ENCODE measurements at regions not wholly inside any gene's neighbourhood (a gene's known extent, or its start where the extent isn't known, plus 50 kb on each side); places are given as distances from the start of the nearest gene placed in this dataset.
"Not testable (repeated sequence)": the region's sequence is repeated elsewhere in the genome, so short reads cannot be mapped to it uniquely, and the experiment has no call there.

GRCh38 chr19:28303502-28303901 lies 909.4 kb downstream of the UQCRFS1 start:
- no peak for DNase-seq

DNA sequence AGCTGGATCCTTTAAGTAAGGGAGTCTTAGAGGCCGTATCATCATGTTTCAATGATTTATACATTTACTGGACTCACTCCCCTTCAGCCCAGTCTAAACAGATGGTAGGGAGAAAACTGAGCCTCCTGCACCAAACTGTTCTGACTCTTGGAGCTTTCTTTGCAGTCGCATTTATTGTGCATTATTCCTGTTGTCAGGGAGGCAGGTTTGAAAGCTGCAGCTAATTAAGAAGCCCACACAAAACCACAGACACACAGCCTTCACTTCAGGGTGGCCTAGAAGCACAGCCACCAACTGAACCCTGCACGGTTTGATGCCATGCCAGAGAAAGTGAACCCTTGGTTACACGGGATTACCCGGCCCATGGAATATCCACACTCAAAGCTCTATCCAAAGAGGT lies 911.0 kb downstream of the UQCRFS1 start:
- no peak for DNase-seq

DNA sequence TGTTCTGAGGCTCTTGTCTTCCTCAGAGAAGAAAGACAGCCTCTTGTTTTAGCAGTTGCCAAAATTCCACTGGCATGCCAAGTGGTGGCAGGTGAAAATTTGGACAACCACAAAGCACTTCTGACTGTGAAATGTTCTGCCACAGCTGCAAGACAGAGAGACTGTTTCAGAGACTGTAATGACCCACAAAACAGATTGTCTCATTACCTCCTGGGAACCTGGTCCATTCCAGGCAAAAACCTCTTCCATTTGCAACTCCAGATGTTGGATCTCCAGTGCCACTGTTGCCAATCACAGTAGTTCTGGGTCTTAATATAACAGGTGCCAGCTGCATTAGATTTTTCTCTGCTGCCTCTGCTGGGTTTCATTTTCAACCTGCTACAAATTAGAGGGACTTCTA lies 911.5 kb downstream of the UQCRFS1 start:
- DNase-seq = no peak

DNA sequence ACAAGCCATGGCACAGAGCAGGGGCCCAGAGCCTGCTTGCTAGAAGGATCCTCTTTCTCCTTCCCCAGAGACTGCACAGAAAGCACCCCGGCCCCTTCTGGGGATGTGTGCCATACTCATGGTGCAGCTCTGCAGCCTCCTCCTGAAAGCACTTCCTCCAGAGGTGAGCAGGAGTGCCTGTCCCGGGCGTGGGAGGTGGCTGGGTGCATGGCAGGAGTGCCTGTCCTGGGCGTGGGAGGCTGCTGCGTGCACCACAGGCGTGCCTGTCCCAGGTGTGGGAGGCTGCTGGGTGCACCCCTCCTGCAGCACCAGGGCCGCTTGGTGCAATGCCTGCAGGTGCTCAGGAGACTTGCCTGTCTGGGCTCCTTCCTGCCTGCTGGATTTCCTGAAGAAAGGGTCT lies 913.3 kb downstream of the UQCRFS1 start:
- no peak for DNase-seq

GRCh38 chr19:28297586-28298157 lies 915.3 kb downstream of the UQCRFS1 start:
- no peak for DNase-seq

DNA sequence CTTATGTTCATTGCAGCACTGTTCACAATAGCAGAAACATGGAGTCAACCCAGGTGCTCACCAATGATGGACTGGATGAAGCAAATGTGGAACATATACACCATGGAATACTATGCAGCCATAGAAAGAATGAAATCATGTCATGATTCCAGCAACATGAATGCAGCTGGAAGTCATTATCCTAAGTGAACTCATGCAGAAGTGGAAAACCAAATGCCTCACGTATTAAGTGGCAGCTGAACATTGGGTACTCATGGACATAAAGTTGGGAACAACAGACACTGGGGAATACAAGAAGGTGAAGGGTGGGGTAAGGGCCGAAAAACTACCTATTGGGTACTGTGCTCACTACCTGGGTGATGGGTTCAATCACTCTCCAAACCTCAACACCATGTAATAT lies 915.9 kb downstream of the UQCRFS1 start:
- DNase-seq = no peak

DNA sequence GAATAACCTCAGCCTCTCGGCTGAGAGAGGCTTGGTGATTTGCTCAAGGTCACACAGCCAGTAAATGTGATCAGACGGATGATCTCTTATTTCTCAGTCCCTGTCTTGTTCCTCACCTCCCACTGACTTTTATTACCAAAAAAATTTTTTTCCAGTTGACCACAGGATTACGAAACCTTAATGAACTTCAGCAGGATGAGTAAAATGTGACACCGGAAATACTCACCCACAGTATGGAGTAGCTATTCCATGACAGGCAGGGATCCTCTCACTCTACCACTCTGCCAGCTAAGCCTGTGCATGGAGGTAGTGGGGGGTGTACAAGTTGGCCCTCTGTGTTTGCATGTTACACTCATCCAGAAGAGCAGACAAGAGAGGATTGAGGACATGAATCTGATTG lies 916.4 kb downstream of the UQCRFS1 start:
- DNase-seq = no peak

- DNase-seq = not testable (repeated sequence)
Observed at GRCh38 chr19:28294975-28295374, 918.0 kb downstream of the UQCRFS1 start.

GRCh38 chr19:28294395-28294794 lies 918.6 kb downstream of the UQCRFS1 start:
- DNase-seq = no peak

DNA sequence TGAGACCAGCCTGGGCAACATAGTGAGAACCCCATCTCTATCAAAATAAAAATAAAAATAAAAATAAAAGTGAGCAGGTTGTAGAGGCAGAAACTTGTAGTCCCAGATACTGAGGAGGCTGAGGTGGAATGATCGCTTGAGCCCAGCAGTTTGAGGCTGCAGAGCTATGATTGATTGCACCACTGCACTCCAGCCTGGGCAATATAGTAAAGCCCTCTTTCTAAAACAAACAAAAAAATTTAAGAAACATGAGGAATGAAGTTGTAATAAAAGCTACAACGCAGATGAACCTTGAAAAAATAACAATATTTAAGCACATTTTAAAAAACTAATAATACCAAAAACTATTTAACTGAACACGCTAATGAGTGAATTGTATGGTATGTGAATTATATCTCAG lies 919.3 kb downstream of the UQCRFS1 start:
- DNase-seq = no peak

GRCh38 chr19:28292822-28293500 lies 920.0 kb downstream of the UQCRFS1 start:
- no peak for DNase-seq

DNA sequence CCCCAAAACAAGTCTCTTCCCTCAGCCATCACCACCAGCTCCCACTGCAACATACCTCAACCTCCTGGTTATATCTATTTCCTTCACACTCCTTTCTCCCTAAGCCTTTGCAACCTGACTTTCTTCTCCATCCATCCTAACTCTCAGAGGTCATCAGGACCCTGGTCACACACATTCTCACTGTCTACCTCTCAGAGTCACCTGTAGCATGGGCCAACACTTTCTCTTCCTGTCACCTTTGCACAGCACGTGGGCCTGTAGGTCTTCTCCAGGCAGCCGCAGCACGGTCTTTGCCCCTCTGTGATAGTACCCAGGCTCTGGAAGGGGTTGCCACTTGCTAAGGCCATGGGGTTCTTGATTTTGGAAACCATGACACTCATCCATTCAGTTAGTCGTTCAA lies 921.1 kb downstream of the UQCRFS1 start:
- DNase-seq = no peak

GRCh38 chr19:28290963-28291657 lies 921.8 kb downstream of the UQCRFS1 start:
- no peak for DNase-seq

DNA sequence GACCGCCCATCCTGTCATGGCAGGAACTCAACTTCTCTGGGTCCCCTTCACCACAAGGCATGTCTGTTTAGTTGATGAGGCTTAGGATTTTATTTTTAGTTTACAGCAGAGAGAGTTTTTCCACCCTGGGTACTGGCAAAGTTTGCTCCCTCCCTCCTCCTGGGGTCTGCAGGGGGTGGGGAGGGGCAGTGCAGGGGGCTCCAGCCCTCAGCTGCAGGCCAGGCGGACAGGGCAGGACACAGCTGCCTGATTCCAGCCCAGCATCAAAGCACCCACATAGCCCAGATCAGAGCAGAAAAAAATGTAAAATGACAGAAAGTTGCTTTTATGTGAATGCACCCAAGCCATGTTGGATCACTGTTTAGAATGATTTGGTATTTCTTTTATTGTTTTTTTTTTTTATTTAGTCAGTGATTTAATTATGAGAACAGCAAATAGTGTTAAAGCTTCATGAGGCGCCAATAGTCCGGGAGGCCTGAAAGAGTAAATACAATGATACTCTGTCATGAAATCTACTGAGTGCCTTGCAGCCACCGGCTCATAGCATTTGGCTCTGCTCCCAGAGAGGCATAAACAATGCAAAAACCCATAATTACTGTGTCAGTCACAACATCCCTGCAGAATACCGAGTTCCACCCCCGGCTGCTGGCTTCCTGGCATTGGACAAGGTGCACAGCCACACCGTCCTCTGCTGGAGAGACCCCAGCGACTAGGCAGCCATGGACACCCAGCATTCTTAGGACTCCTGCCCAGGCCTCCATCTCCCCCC lies 923.5 kb downstream of the UQCRFS1 start:
- no peak for DNase-seq

DNA sequence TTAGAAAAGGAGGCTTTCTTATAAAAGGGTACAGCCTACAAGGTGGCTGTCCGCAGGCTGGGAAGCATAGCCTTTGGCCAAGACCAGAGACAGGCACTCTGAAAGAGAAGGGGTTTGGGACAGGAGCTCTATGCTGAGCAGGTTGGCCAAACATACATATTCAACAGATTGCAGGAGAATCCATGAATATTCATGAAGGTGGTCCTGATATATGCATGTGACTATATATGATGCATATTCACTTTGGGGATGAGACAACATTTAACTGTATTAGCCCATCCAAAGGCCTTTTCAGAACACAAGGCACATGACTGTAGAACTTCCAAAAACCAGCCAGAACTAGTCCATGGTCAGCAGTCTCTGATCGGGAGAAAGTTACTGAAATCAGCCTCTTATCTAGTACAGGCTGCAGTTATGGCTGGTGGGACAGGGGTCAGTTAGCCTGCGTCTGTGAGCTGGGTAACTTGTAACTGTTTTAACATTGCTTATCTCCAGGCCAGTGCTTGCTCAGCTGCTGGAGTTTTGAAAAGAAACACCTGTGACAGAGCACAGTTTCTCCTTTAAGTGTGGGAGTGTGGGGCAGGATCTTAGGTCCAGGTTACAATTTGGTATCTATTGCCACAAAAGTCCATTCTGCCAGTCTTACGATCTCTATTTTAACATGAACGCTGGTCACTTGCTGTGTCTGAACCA lies 924.2 kb downstream of the UQCRFS1 start:
- no peak for DNase-seq

GRCh38 chr19:28285917-28286316 lies 927.0 kb downstream of the UQCRFS1 start:
- no peak for DNase-seq

- no peak for DNase-seq
Observed at GRCh38 chr19:28285078-28285477, 927.9 kb downstream of the UQCRFS1 start.

DNA sequence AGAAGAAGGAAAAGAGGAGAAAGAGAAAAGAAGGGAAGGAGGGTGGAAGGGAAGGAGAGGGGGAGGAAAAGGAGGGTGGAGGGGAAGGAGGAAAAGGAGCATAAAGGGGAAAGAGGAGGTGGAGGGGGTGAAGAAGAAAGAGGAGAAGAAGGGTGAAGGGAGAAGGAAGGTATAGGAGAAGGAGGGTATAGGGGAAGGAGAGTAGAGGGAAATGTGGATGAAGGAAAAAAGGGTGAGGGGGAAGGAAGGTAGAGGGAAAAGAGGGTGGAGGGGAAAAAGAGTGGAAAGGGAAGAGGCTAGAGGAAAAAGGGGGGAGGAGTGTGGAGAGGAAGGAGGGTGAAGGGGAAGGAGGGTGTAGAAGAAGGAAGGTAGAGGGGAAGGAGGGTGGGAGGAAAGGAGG lies 928.6 kb downstream of the UQCRFS1 start:
- no peak for DNase-seq

DNA sequence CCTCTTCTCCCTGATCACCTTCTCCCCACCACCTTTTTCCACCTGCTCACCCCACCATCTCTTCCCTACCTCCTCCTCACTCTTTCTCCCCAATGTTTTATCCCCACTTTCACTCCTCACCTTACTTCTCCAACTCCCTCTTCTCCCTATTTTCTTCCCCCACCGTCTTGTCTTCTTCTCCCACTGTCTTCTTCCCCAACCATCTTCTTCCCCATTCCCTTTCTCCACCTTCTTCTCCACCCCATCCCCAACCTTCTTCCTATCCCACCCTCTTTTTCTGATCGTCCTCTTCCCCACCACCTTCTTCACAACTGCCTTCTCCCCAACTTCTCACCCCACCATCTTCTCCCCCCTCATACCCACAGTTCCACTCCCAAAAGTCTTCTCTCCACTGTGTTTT lies 929.4 kb downstream of the UQCRFS1 start:
- DNase-seq = no peak

- no peak for DNase-seq
Observed at GRCh38 chr19:28281676-28282075, 931.3 kb downstream of the UQCRFS1 start.

DNA sequence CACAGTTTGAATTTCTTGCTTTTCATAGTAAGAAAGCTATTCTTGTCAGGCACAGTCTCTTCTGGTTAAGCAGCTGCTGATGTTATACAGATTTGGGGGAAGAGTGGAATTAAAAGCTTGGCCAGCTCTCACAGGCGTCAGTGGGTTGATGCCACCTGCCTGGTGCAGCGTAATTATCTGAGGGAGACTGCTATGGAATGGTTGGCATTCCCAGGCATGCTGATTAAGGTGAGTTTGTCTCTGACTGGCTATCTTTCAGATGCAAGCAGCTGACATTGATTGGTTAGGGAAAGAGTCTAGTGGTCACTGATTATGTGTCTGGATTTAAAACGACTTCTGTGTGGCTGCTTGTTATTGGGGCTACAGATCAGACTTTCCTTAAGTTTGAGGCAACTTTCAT lies 948.4 kb downstream of the UQCRFS1 start:
- DNase-seq = no peak

DNA sequence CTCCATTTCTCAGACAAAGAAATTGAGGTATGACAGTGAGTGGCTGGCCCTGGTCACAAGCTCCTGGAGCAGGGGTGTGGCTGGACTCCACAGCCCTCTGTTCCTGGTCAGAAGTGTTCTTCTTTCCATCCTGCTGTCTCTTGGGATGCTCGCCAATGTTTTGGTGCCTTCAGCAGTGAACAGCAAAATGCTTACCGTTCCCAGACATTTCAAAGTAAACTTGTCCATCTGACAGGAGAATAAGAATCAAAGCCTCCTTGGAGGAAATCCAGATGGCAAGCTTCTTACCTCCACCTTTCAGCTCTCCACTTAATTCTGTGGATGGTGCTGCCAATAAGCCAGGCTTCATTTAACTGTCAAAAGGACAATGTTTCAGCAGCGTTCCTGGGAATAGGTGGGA lies 954.1 kb downstream of the UQCRFS1 start:
- no peak for DNase-seq

- no peak for DNase-seq
Observed at GRCh38 chr19:28257396-28257795, 955.6 kb downstream of the UQCRFS1 start.
